ENCODE measurements at regions not wholly inside any gene's neighbourhood (a gene's known extent, or its start where the extent isn't known, plus 50 kb on each side); places are given as distances from the start of the nearest gene placed in this dataset.
A peak's percentile ranks its signal among the peaks of the same experiment; 100 is the strongest.
"Not testable (repeated sequence)": the region's sequence is repeated elsewhere in the genome, so short reads cannot be mapped to it uniquely, and the experiment has no call there.

GRCh38 chr4:187127456-187127855 lies 403.8 kb upstream of the FAT1 start:
- Histone ChIP-seq H3K27ac (ENCODE audit: low read depth in 2 of 2, low read length in 2 of 2) (no peak overlapping the region), H3K27me3 (ENCODE audit: control insufficient read depth, insufficient read depth, low read length) (no peaks in the 10 kb centered on the region), H3K4me3 (ENCODE audit: low read length in 3 of 3) (no peak overlapping the region), H3K9me3 (ENCODE audit: control insufficient read depth in 2 of 3, insufficient read depth in 1 of 3, low read length in 3 of 3) (no peaks in the 10 kb centered on the region), H3K36me3 (ENCODE audit: control insufficient read depth in 2 of 3, insufficient read depth in 3 of 3, low read length in 3 of 3) (no peaks in the 10 kb centered on the region), H3K4me1 (ENCODE audit: control insufficient read depth in 2 of 3, insufficient read depth in 2 of 3, low read depth in 1 of 3, low read length in 3 of 3) (peaks cover 0 to 2% (median 0%) of the 10 kb centered on the region in 3 donors), H3K9ac (ENCODE audit: low read length in 3 of 3) (no peak overlapping the region)
- intact Hi-C loops (cut with DNase I): no loop called here
- TF ChIP-seq, protein P1, sequence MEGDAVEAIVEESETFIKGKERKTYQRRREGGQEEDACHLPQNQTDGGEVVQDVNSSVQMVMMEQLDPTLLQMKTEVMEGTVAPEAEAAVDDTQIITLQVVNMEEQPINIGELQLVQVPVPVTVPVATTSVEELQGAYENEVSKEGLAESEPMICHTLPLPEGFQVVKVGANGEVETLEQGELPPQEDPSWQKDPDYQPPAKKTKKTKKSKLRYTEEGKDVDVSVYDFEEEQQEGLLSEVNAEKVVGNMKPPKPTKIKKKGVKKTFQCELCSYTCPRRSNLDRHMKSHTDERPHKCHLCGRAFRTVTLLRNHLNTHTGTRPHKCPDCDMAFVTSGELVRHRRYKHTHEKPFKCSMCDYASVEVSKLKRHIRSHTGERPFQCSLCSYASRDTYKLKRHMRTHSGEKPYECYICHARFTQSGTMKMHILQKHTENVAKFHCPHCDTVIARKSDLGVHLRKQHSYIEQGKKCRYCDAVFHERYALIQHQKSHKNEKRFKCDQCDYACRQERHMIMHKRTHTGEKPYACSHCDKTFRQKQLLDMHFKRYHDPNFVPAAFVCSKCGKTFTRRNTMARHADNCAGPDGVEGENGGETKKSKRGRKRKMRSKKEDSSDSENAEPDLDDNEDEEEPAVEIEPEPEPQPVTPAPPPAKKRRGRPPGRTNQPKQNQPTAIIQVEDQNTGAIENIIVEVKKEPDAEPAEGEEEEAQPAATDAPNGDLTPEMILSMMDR (IDR thresholded peaks at IDR 0.05; ENCODE audit: borderline replicate concordance, extremely low read depth, insufficient read depth): no peak
- FAIRE-seq (no peak), DNase-seq (no peak)

- Histone ChIP-seq H3K4me1 (ENCODE audit: control insufficient read depth in 2 of 3, insufficient read depth in 2 of 3, low read depth in 1 of 3, low read length in 3 of 3) (peaks cover 0 to 2% (median 0%) of the 10 kb centered on the region in 3 donors), H3K36me3 (ENCODE audit: control insufficient read depth in 2 of 3, insufficient read depth in 3 of 3, low read length in 3 of 3) (no peaks in the 10 kb centered on the region), H3K9me3 (ENCODE audit: control insufficient read depth in 2 of 3, insufficient read depth in 1 of 3, low read length in 3 of 3) (no peaks in the 10 kb centered on the region), H3K4me3 (ENCODE audit: low read length in 3 of 3) (no peak overlapping the region), H3K9ac (ENCODE audit: low read length in 3 of 3) (no peak overlapping the region), H3K27ac (ENCODE audit: low read depth in 2 of 2, low read length in 2 of 2) (no peak overlapping the region), H3K27me3 (ENCODE audit: control insufficient read depth, insufficient read depth, low read length) (no peaks in the 10 kb centered on the region)
- TF ChIP-seq, protein P1 (IDR thresholded peaks at IDR 0.05; ENCODE audit: borderline replicate concordance, extremely low read depth, insufficient read depth): no peak
- DNase-seq (peak in 3 of 5 donors; percentile 42 to 65 (median 57)), FAIRE-seq (no peak)
- intact Hi-C loops (cut with DNase I): no loop called here
Observed at GRCh38 chr4:187128222-187128621, 404.6 kb upstream of the FAT1 start.

- Histone ChIP-seq H3K27ac (ENCODE audit: low read depth in 2 of 2, low read length in 2 of 2) (no peak overlapping the region), H3K4me3 (ENCODE audit: low read length in 3 of 3) (no peak overlapping the region), H3K27me3 (ENCODE audit: control insufficient read depth, insufficient read depth, low read length) (no peaks in the 10 kb centered on the region), H3K9me3 (ENCODE audit: control insufficient read depth in 2 of 3, insufficient read depth in 1 of 3, low read length in 3 of 3) (no peaks in the 10 kb centered on the region), H3K4me1 (ENCODE audit: control insufficient read depth in 2 of 3, insufficient read depth in 2 of 3, low read depth in 1 of 3, low read length in 3 of 3) (peaks cover 0 to 2% (median 0%) of the 10 kb centered on the region in 3 donors), H3K36me3 (ENCODE audit: control insufficient read depth in 2 of 3, insufficient read depth in 3 of 3, low read length in 3 of 3) (no peaks in the 10 kb centered on the region), H3K9ac (ENCODE audit: low read length in 3 of 3) (no peak overlapping the region)
- DNase-seq: peak in 2 of 5 donors; percentile 17 to 39
- no peak for FAIRE-seq
- TF ChIP-seq, protein P1 (IDR thresholded peaks at IDR 0.05; ENCODE audit: borderline replicate concordance, extremely low read depth, insufficient read depth): no peak
- intact Hi-C loops (cut with DNase I): no loop called here
Observed at GRCh38 chr4:187128976-187129375, 405.3 kb upstream of the FAT1 start.

GRCh38 chr4:187131826-187132225 lies 408.2 kb upstream of the FAT1 start:
- intact Hi-C loops (cut with DNase I); H3K9ac ChIP-seq (ENCODE audit: low read length in 3 of 3); DNase-seq; H3K4me3 ChIP-seq (ENCODE audit: low read length in 3 of 3); H3K27me3 ChIP-seq (ENCODE audit: control insufficient read depth, insufficient read depth, low read length); H3K9me3 ChIP-seq (ENCODE audit: control insufficient read depth in 2 of 3, insufficient read depth in 1 of 3, low read length in 3 of 3); H3K27ac ChIP-seq (ENCODE audit: low read depth in 2 of 2, low read length in 2 of 2); H3K36me3 ChIP-seq (ENCODE audit: control insufficient read depth in 2 of 3, insufficient read depth in 3 of 3, low read length in 3 of 3); H3K4me1 ChIP-seq (ENCODE audit: control insufficient read depth in 2 of 3, insufficient read depth in 2 of 3, low read depth in 1 of 3, low read length in 3 of 3); FAIRE-seq: not testable (repeated sequence)

Data from kidney (tissue), 13 donors.